ENCODE measurements at regions not wholly inside any gene's neighbourhood (a gene's known extent, or its start where the extent isn't known, plus 50 kb on each side); places are given as distances from the start of the nearest gene placed in this dataset.

- no peak for ATAC-seq
Measured at GRCh38 chr5:68627001-68627400, 411.4 kb downstream of the PIK3R1 start.

GRCh38 chr5:68628082-68628814, 412.7 kb downstream of the PIK3R1 start:
- ATAC-seq, result no peak
- TF ChIP-seq ZFP3 (CRISPR knock-in tag; IDR thresholded peaks at IDR 0.05) (no peak), TSHZ2 (CRISPR knock-in tag; IDR thresholded peaks at IDR 0.05) (no peak), ZC3H10 (CRISPR knock-in tag; IDR thresholded peaks at IDR 0.05) (no peak), ESRRG (CRISPR knock-in tag; IDR thresholded peaks at IDR 0.05) (no peak), BACH2 (CRISPR knock-in tag; IDR thresholded peaks at IDR 0.05; ENCODE audit: borderline replicate concordance) (no peak), PATZ1 (CRISPR knock-in tag; IDR thresholded peaks at IDR 0.05; ENCODE audit: borderline replicate concordance) (no peak), TCF4 (CRISPR knock-in tag; IDR thresholded peaks at IDR 0.05; ENCODE audit: borderline replicate concordance) (no peak)

More at GRCh38 chr5:68627001-68627400, 411.4 kb downstream of the PIK3R1 start:
- no peak for TF ChIP-seq ZFP3 (CRISPR knock-in tag; IDR thresholded peaks at IDR 0.05)
- TF ChIP-seq POU6F1 (CRISPR knock-in tag; IDR thresholded peaks at IDR 0.05; ENCODE audit: borderline replicate concordance, low read depth), result no peak
- no peak for TF ChIP-seq TOX (CRISPR knock-in tag; IDR thresholded peaks at IDR 0.05; ENCODE audit: borderline replicate concordance)
- no peak for TF ChIP-seq CSRNP3 (CRISPR knock-in tag; IDR thresholded peaks at IDR 0.05)
- TF ChIP-seq OSR1 (CRISPR knock-in tag; IDR thresholded peaks at IDR 0.05), result no peak
- TF ChIP-seq ZNF565 (CRISPR knock-in tag; conservative IDR thresholded peaks at IDR 0.05; ENCODE audit: low read depth), result no peak
- no peak for TF ChIP-seq SNAI2 (CRISPR knock-in tag; IDR thresholded peaks at IDR 0.05)
- TF ChIP-seq ARNTL (CRISPR knock-in tag; IDR thresholded peaks at IDR 0.05; ENCODE audit: borderline replicate concordance, low read depth), result no peak
- TF ChIP-seq BACH2 (CRISPR knock-in tag; IDR thresholded peaks at IDR 0.05; ENCODE audit: borderline replicate concordance), result no peak
- TF ChIP-seq ZFP30 (CRISPR knock-in tag; IDR thresholded peaks at IDR 0.05), result no peak
- no peak for TF ChIP-seq ZNF70 (CRISPR knock-in tag; IDR thresholded peaks at IDR 0.05)

GRCh38 chr5:68630354-68630753, 414.8 kb downstream of the PIK3R1 start:
- ATAC-seq, result no peak
- TF ChIP-seq ARNTL (CRISPR knock-in tag; IDR thresholded peaks at IDR 0.05; ENCODE audit: borderline replicate concordance, low read depth) (no peak), GLIS3 (CRISPR knock-in tag; IDR thresholded peaks at IDR 0.05) (no peak), RARB (CRISPR knock-in tag; IDR thresholded peaks at IDR 0.05) (no peak), ZFP3 (CRISPR knock-in tag; IDR thresholded peaks at IDR 0.05) (no peak), ZNF565 (CRISPR knock-in tag; conservative IDR thresholded peaks at IDR 0.05; ENCODE audit: low read depth) (no peak), ZFP30 (CRISPR knock-in tag; IDR thresholded peaks at IDR 0.05) (no peak), PATZ1 (CRISPR knock-in tag; IDR thresholded peaks at IDR 0.05; ENCODE audit: borderline replicate concordance) (no peak), ESRRG (CRISPR knock-in tag; IDR thresholded peaks at IDR 0.05) (no peak), CSRNP3 (CRISPR knock-in tag; IDR thresholded peaks at IDR 0.05) (no peak)

All from SK-N-SH treated with all-trans-retinoic acid at 6 μM for 48 hours (cell line).